Neural progenitor cell (in vitro differentiated cells): ENCODE measurements at regions not wholly inside any gene's neighbourhood (a gene's known extent, or its start where the extent isn't known, plus 50 kb on each side); places are given as distances from the start of the nearest gene placed in this dataset.

Experiments used
- DNase-seq: peaks from one replicate; pipeline ENCODE4 v3.0.0-alpha.2; 2016; ENCODE audit warnings: low spot score
- H2AFZ ChIP-seq: fragments of 200-600 bp; sonication (generic); replicated peaks from 2 replicates; pipeline ENCODE4 v1.6.1; 2016; ENCODE audit warnings: antibody characterized with exemption
- H3F3A ChIP-seq: fragments of 200-600 bp; sonication (generic); 2 replicates; pipeline ENCODE4 v1.6.1; 2016; ENCODE audit warnings: antibody characterized with exemption, low read depth
- H3K27ac ChIP-seq: fragments of 200-600 bp; sonication (generic); 2 replicates; pipeline ENCODE4 v1.5.1; 2016; ENCODE audit warnings: mild to moderate bottlenecking
- H3K27me3 ChIP-seq: fragments of 200-600 bp; sonication (generic); 2 replicates; pipeline ENCODE4 v1.6.1; 2016; ENCODE audit warnings: mild to moderate bottlenecking, moderate library complexity
- H3K36me3 ChIP-seq: fragments of 200-600 bp; sonication (generic); 2 replicates; pipeline ENCODE4 v1.5.1; 2016
- H3K4me1 ChIP-seq: fragments of 200-600 bp; sonication (generic); 2 replicates; pipeline ENCODE4 v1.6.1; 2016; ENCODE audit warnings: mixed run types
- H3K4me2 ChIP-seq: fragments of 200-600 bp; sonication (generic); 2 replicates; pipeline ENCODE4 v1.6.1; 2016
- H3K4me3 ChIP-seq: fragments of 200-600 bp; sonication (generic); 2 replicates; pipeline ENCODE4 v1.5.1; 2016
- H3K79me2 ChIP-seq: fragments of 200-600 bp; sonication (generic); 2 replicates; pipeline ENCODE4 v1.6.1; 2016; ENCODE audit warnings: low read depth
- H3K9ac ChIP-seq: fragments of 200-600 bp; sonication (generic); 2 replicates; pipeline ENCODE4 v1.6.1; 2016
- H3K9me3 ChIP-seq: fragments of 200-600 bp; sonication (generic); 2 replicates; pipeline ENCODE4 v1.5.1; 2016; ENCODE audit warnings: low read depth
- H4K20me1 ChIP-seq: fragments of 200-600 bp; sonication (generic); 2 replicates; pipeline ENCODE4 v1.6.1; 2016; ENCODE audit warnings: low read depth
- H3K27ac Mint-ChIP-seq: 3 replicates; pipeline ENCODE4 v1.8.0; 2021; ENCODE audit warnings: mixed read lengths
- H3K27me3 Mint-ChIP-seq: 2 replicates; pipeline ENCODE4 v1.8.0; 2022; ENCODE audit warnings: low read depth, mild to moderate bottlenecking, inconsistent platforms, moderate library complexity, mixed read lengths; ENCODE audit not compliant: insufficient read depth
- H3K36me3 Mint-ChIP-seq: 3 replicates; pipeline ENCODE4 v1.8.0; 2021; ENCODE audit warnings: mixed read lengths
- H3K4me1 Mint-ChIP-seq: 3 replicates; pipeline ENCODE4 v1.8.0; 2021; ENCODE audit warnings: mixed read lengths
- H3K4me3 Mint-ChIP-seq: 3 replicates; pipeline ENCODE4 v1.8.0; 2021; ENCODE audit warnings: mild to moderate bottlenecking, moderate library complexity, mixed read lengths
- H3K9me3 Mint-ChIP-seq: 3 replicates; pipeline ENCODE4 v1.8.0; 2020; ENCODE audit warnings: mixed read lengths
- EZH2 ChIP-seq: fragments of 200-600 bp; sonication (generic); IDR thresholded peaks from 2 replicates; pipeline ENCODE4 v1.6.1; 2017; ENCODE audit warnings: antibody characterized with exemption, mild to moderate bottlenecking, moderate library complexity
- EZH2phosphoT487 ChIP-seq: fragments of 200-600 bp; sonication (generic); IDR thresholded peaks from 2 replicates; pipeline ENCODE4 v1.6.1; 2017; ENCODE audit warnings: antibody characterized with exemption
- TF ChIP-seq, protein P1 (sequence below): fragments of 200-600 bp; sonication (generic); IDR thresholded peaks from 2 replicates; pipeline ENCODE4 v1.5.1; 2017; ENCODE audit warnings: antibody characterized with exemption, mild to moderate bottlenecking

DNA sequence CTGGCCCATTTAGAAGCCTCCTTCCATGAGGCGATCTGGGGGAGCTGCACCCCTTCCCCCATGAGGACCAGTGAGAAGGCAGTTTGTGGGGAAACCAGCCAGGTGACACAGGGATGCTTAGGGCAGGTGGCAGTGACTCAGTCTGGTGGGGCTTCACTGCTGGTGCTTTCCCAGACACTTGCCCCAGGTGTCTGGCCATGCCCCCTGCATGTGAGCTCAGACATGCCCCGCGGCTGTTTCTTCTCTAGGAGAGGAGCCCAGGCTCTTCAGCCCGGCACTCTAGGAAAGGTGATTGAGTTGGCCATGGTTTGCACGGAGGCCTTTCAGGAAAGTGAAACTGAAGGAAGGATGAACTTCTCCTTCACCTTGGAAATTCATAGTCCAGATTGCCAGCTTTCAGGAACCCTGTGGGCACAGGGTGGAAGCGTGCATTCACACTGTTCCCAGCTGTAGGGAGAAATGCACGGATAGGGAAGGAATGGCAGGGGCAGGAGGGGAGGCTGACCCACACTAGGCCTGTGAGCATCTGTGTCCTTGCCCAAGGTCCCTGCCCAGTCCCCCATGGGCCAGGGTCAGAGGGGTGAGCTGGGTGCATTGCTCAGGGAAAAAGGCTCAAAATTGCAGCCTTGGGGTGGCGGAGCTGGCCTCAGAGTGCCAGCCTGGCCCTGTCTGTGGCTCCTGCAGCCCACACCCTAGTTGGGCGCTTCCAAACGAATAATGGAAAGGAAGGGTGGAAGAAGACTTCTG lies 359.1 kb downstream of the GLRX3 start:
- H3K36me3 Mint-ChIP-seq = no peaks in the 10 kb centered on the region
- no peak overlapping the region for H3K27ac Mint-ChIP-seq
- Histone ChIP-seq H3K4me3 (no peak overlapping the region), H4K20me1 (no peaks in the 10 kb centered on the region), H3F3A (peaks cover 10% of the 10 kb centered on the region), H3K4me2 (no peak overlapping the region), H3K79me2 (no peaks in the 10 kb centered on the region), H2AFZ (no peak overlapping the region), H3K9me3 (no peaks in the 10 kb centered on the region), H3K9ac (no peak overlapping the region), H3K4me1 (peaks cover 17% of the 10 kb centered on the region), H3K27ac (no peak overlapping the region), H3K27me3 (no peaks in the 10 kb centered on the region), H3K36me3 (no peaks in the 10 kb centered on the region)
- H3K4me1 Mint-ChIP-seq = peaks cover 13% of the 10 kb centered on the region
- peaks cover 3% of the 10 kb centered on the region for H3K9me3 Mint-ChIP-seq
- H3K27me3 Mint-ChIP-seq = peaks cover 6% of the 10 kb centered on the region
- TF ChIP-seq EZH2 (no peak), EZH2phosphoT487 (no peak)
- TF ChIP-seq, protein P1, sequence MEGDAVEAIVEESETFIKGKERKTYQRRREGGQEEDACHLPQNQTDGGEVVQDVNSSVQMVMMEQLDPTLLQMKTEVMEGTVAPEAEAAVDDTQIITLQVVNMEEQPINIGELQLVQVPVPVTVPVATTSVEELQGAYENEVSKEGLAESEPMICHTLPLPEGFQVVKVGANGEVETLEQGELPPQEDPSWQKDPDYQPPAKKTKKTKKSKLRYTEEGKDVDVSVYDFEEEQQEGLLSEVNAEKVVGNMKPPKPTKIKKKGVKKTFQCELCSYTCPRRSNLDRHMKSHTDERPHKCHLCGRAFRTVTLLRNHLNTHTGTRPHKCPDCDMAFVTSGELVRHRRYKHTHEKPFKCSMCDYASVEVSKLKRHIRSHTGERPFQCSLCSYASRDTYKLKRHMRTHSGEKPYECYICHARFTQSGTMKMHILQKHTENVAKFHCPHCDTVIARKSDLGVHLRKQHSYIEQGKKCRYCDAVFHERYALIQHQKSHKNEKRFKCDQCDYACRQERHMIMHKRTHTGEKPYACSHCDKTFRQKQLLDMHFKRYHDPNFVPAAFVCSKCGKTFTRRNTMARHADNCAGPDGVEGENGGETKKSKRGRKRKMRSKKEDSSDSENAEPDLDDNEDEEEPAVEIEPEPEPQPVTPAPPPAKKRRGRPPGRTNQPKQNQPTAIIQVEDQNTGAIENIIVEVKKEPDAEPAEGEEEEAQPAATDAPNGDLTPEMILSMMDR = no peak
- no peak for DNase-seq
- no peak overlapping the region for H3K4me3 Mint-ChIP-seq

DNA sequence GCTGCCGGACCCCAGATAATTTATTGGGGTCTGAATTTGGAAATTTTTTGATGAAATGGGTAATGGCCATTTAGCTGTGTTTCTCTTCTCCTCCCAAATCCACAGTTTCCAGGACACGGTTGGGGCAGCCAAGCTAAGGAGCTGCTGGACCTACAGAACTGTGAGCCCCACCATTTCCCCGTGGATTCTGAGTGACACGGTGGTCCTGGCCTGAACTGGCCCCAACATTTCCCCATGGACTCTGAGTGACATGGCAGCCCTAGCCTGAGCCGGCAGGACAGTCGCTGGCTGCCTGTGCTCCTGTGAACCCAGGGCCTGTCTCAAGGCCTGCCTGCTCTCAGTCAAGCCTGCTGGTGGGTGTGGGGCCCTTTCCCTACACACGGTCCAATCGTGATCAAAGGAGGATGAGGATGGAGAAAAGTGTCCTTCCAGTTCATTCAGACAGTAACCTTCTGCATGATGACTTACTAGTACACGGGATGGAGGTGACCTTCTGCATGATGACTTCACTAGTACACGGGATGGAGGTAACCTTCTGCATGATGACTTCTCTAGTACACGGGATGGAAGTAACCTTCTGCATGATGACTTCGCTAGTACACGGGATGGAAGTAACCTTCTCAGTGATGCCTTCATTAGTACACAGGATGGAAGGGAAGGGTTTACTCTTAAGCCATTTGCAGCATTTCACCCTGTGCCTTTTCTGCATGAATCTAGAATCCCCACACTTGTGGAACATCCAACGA lies 359.9 kb downstream of the GLRX3 start:
- peaks cover 9% of the 10 kb centered on the region for H3K4me1 Mint-ChIP-seq
- H3K36me3 Mint-ChIP-seq = no peaks in the 10 kb centered on the region
- H3K9me3 Mint-ChIP-seq = peaks cover 3% of the 10 kb centered on the region

DNA sequence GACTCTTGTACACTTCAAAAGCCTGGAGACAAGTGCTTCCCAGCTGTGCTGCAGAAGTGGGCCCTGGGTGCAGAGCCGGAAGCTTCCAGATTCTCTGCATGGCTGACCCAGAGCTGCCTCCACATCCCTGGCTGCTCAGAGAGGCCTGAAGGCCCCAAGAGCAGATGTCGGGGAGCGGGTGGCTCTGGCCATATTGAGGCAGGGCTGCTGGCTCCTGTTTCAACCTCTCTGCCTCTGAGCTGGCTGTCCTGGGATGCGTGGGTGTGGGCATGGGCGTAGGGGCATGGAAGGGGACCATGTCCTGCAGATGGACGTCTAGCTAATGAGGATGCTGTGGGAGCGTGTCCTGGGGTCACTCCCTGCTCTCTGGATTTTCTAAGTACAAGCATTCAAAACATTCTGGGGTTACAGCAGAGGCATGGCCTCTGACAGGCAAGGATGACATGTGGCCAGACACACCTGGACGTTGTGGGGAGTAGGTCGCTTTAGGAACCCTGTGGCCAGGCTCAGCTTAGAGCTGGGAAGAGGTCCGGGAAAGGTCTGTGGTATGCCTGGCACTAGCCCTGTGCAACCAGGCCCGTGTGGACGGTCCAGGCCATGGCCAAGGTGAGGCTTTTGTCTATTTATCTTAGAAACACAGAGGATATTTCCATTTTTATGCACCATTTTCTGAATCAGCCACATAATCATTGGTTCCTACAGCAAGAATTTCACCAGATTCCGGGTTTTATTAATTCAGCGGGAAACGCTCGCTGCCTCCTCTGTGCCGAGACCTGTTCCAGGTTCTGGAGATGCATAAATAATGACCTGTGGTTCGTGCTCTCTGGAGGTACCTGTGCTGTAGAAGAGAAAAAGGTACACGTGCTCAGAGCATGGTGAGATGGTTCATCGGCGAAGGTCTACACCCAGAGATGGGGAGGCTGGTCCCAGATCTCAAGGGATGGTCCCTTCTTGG lies 361.1 kb downstream of the GLRX3 start:
- H3K36me3 ChIP-seq = no peaks in the 10 kb centered on the region
- H3K4me1 ChIP-seq = no peaks in the 10 kb centered on the region
- no peaks in the 10 kb centered on the region for H3K27me3 ChIP-seq
- no peaks in the 10 kb centered on the region for H3F3A ChIP-seq
- H2AFZ ChIP-seq = no peak overlapping the region
- no peaks in the 10 kb centered on the region for H3K9me3 ChIP-seq
- H3K4me3 ChIP-seq = no peak overlapping the region
- Mint-ChIP-seq H3K36me3 (no peaks in the 10 kb centered on the region), H3K4me3 (no peak overlapping the region), H3K9me3 (peaks cover 3% of the 10 kb centered on the region), H3K27ac (no peak overlapping the region), H3K4me1 (peaks cover 9% of the 10 kb centered on the region), H3K27me3 (peaks cover 6% of the 10 kb centered on the region)
- H4K20me1 ChIP-seq = no peaks in the 10 kb centered on the region
- no peak for DNase-seq
- H3K27ac ChIP-seq = no peak overlapping the region
- no peak overlapping the region for H3K4me2 ChIP-seq
- no peaks in the 10 kb centered on the region for H3K79me2 ChIP-seq
- no peak for TF ChIP-seq EZH2
- no peak for TF ChIP-seq EZH2phosphoT487
- TF ChIP-seq, protein P1 = no peak
- no peak overlapping the region for H3K9ac ChIP-seq

More for the DNA sequence above, 359.9 kb downstream of the GLRX3 start:
- Histone ChIP-seq H3K79me2 (no peaks in the 10 kb centered on the region), H3K27ac (no peak overlapping the region), H3K9me3 (no peaks in the 10 kb centered on the region), H2AFZ (no peak overlapping the region), H3K36me3 (no peaks in the 10 kb centered on the region), H3K4me2 (no peak overlapping the region), H3K4me3 (no peak overlapping the region), H3F3A (peaks cover 2% of the 10 kb centered on the region), H3K4me1 (peaks cover 9% of the 10 kb centered on the region), H3K27me3 (no peaks in the 10 kb centered on the region), H3K9ac (no peak overlapping the region), H4K20me1 (no peaks in the 10 kb centered on the region)
- H3K27ac Mint-ChIP-seq = no peak overlapping the region
- no peak overlapping the region for H3K4me3 Mint-ChIP-seq
- H3K27me3 Mint-ChIP-seq = peaks cover 6% of the 10 kb centered on the region
- no peak for TF ChIP-seq EZH2
- TF ChIP-seq, protein P1 = no peak
- TF ChIP-seq EZH2phosphoT487 = no peak
- DNase-seq = no peak
